ENCODE measurements at regions not wholly inside any gene's neighbourhood (a gene's known extent, or its start where the extent isn't known, plus 50 kb on each side); places are given as distances from the start of the nearest gene placed in this dataset.

- ChIA-PET POLR2A (no interaction called here), CTCF (no interaction called here)
- Mint-ChIP-seq H3K9me3 (peaks cover 3% of the 10 kb centered on the region; the same call in 1 of the 2 replicates), H3K4me3 (no peak overlapping the region), H3K4me1 (peaks cover 9% of the 10 kb centered on the region), H3K27me3 (ENCODE audit: low read depth) (peaks cover 19% of the 10 kb centered on the region), H3K27ac (no peak overlapping the region), H3K36me3 (no peaks in the 10 kb centered on the region)
- DNase-seq (ENCODE audit: low spot score) (no peak), ATAC-seq (no peak)
- TF ChIP-seq KAT7 (CRISPR knock-in tag; IDR thresholded peaks at IDR 0.05; ENCODE audit: borderline replicate concordance), result no peak
- TF ChIP-seq OVOL2 (CRISPR knock-in tag; IDR thresholded peaks at IDR 0.05; ENCODE audit: borderline replicate concordance), result no peak
- no peak for TF ChIP-seq CDX4 (CRISPR knock-in tag; IDR thresholded peaks at IDR 0.05; ENCODE audit: borderline replicate concordance)
Measured at GRCh38 chr1:157284451-157284850, 146.3 kb upstream of the ETV3 start.

- Mint-ChIP-seq H3K36me3 (no peaks in the 10 kb centered on the region), H3K9me3 (no peaks in the 10 kb centered on the region; the same call in 1 of the 2 replicates), H3K4me1 (peaks cover 14% of the 10 kb centered on the region), H3K27ac (no peak overlapping the region), H3K27me3 (ENCODE audit: low read depth) (peaks cover 4% of the 10 kb centered on the region; the same call in 1 of the 2 replicates), H3K4me3 (no peak overlapping the region)
- POLR2A ChIA-PET, result no interaction called here
- CTCF ChIA-PET, result interaction anchor here (1.4 to 1.5 kb wide), 2 partner anchors 31 to 84 kb away, joined by 4 read pairs; no protein-coding TSS in a partner anchor
- TF ChIP-seq ZNF317 (CRISPR knock-in tag; IDR thresholded peaks at IDR 0.05; ENCODE audit: borderline replicate concordance, low read depth) (no peak), NFATC4 (CRISPR knock-in tag; IDR thresholded peaks at IDR 0.05) (no peak), ZBTB21 (CRISPR knock-in tag; IDR thresholded peaks at IDR 0.05; ENCODE audit: borderline replicate concordance) (no peak), ZNF512 (CRISPR knock-in tag; IDR thresholded peaks at IDR 0.05; ENCODE audit: borderline replicate concordance) (no peak), GABPB1 (CRISPR knock-in tag; IDR thresholded peaks at IDR 0.05) (no peak), TEAD1 (CRISPR knock-in tag; IDR thresholded peaks at IDR 0.05) (no peak), HMGXB4 (CRISPR knock-in tag; IDR thresholded peaks at IDR 0.05) (no peak), PRRX2 (CRISPR knock-in tag; IDR thresholded peaks at IDR 0.05) (no peak), SMAD3 (CRISPR knock-in tag; IDR thresholded peaks at IDR 0.05; ENCODE audit: borderline replicate concordance) (no peak), FOXP1 (CRISPR knock-in tag; IDR thresholded peaks at IDR 0.05; ENCODE audit: borderline replicate concordance) (no peak), ZNF532 (CRISPR knock-in tag; IDR thresholded peaks at IDR 0.05; ENCODE audit: borderline replicate concordance) (no peak), ATF1 (CRISPR knock-in tag; IDR thresholded peaks at IDR 0.05) (no peak), RELA (CRISPR knock-in tag; IDR thresholded peaks at IDR 0.05; ENCODE audit: borderline replicate concordance) (no peak), MAX (CRISPR knock-in tag; IDR thresholded peaks at IDR 0.05) (no peak), ZNF416 (CRISPR knock-in tag; IDR thresholded peaks at IDR 0.05) (no peak), CTCF (IDR thresholded peaks at IDR 0.05) (no peak)
- DNase-seq (ENCODE audit: low spot score) (no peak), ATAC-seq (no peak)
Measured at GRCh38 chr1:157279802-157280140, 141.6 kb upstream of the ETV3 start.

Measured in WTC11 (cell line).